ENCODE measurements at regions not wholly inside any gene's neighbourhood (a gene's known extent, or its start where the extent isn't known, plus 50 kb on each side); places are given as distances from the start of the nearest gene placed in this dataset.
A peak's percentile ranks its signal among the peaks of the same experiment; 100 is the strongest.

DNA sequence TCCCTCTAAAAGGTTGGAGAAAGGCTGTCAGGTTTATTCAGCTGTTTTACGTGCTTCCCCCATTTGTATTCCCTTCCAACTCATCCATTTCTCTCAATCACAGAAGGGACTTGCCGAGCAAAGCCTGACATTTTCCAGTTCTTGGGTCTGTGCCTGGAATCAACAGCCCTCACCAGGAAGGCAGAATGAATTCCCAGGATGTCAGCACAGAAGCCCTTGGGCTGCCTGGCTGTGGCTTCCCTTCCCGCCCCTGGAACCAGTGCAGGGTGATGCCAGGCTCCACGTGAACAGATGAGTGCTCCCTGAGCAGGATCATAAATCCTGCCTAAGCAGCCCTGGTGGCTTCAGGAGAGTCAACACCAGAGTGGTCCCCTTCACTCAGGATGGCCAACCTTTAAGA is 86.1 kb upstream of the CD83 start:
- no peak overlapping the region for H3K4me3 ChIP-seq
- intact Hi-C loops (cut with DNase I; ENCODE audit: low total_unique reads) = no loop called here
- H3K27ac ChIP-seq = no peak overlapping the region
- no peaks in the 10 kb centered on the region for H3K4me1 ChIP-seq
- no peaks in the 10 kb centered on the region for H3K36me3 ChIP-seq
- DNase-seq = peak in 1 of 2 donors; percentile 41
- H3K27me3 ChIP-seq = peaks cover 0 to 50% (median 0%) of the 10 kb centered on the region in 3 donors
- 50 to 68% (median 56%) methylated on average over 4 of the region's 4 CpGs for WGBS, 5 donors
- H3K9me3 ChIP-seq = no peaks in the 10 kb centered on the region
- no peak for TF ChIP-seq POLR2A (IDR thresholded peaks at IDR 0.05)
- no peak for TF ChIP-seq POLR2AphosphoS5 (IDR thresholded peaks at IDR 0.05)
- TF ChIP-seq, protein P1, sequence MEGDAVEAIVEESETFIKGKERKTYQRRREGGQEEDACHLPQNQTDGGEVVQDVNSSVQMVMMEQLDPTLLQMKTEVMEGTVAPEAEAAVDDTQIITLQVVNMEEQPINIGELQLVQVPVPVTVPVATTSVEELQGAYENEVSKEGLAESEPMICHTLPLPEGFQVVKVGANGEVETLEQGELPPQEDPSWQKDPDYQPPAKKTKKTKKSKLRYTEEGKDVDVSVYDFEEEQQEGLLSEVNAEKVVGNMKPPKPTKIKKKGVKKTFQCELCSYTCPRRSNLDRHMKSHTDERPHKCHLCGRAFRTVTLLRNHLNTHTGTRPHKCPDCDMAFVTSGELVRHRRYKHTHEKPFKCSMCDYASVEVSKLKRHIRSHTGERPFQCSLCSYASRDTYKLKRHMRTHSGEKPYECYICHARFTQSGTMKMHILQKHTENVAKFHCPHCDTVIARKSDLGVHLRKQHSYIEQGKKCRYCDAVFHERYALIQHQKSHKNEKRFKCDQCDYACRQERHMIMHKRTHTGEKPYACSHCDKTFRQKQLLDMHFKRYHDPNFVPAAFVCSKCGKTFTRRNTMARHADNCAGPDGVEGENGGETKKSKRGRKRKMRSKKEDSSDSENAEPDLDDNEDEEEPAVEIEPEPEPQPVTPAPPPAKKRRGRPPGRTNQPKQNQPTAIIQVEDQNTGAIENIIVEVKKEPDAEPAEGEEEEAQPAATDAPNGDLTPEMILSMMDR (IDR thresholded peaks at IDR 0.05) = no peak

DNA sequence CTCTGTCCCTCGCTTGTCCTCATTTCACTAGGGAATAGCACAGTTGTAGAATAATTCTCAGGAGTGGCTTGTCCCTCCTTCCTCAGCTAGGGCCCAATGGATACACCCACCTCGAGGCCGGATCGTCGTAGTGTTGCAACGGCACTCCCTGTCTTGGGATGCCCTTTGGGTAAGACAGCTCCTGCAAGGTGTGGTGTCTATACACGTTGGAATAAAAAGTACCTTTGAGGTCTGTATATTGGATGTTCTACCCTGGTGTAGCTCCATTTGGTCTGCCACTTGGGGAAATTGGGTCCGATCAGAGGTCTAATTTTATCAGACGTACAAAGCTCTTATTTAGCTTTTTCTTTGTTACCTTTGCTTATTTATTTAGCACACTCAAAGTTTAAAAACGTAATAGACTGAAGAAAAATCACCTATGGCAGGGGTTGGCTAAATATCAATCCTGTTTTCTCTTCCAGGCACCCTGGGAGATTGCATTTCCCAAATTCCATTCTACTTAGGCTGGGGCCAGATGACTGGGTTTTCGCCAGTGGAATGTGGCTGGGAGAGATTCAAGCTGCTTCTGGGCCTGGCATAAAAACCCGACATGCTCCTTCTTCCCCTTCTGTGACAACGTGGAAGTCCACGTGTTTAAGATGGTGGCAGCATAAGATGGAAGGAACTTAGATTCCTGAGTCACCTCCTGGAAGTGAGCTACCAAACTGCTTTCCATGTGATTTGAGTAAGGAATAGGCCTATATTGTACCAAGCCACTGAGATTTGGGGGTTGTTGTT is 82.3 kb upstream of the CD83 start:
- TF ChIP-seq EP300 (IDR thresholded peaks at IDR 0.05) (no peak), POLR2A (IDR thresholded peaks at IDR 0.05) (no peak), POLR2AphosphoS5 (IDR thresholded peaks at IDR 0.05) (no peak)
- TF ChIP-seq, protein P1 (IDR thresholded peaks at IDR 0.05) = no peak
- no peaks in the 10 kb centered on the region for H3K9me3 ChIP-seq
- 70 to 77% (median 74%) methylated on average over 14 of the region's 14 CpGs for WGBS, 5 donors
- H3K27ac ChIP-seq = no peak overlapping the region
- H3K27me3 ChIP-seq = peaks cover 0 to 41% (median 0%) of the 10 kb centered on the region in 3 donors
- DNase-seq = peak in 1 of 2 donors; percentile 29
- H3K4me3 ChIP-seq = no peak overlapping the region
- H3K4me1 ChIP-seq = no peaks in the 10 kb centered on the region
- no peaks in the 10 kb centered on the region for H3K36me3 ChIP-seq
- intact Hi-C loops (cut with DNase I; ENCODE audit: low total_unique reads) = no loop called here

DNA sequence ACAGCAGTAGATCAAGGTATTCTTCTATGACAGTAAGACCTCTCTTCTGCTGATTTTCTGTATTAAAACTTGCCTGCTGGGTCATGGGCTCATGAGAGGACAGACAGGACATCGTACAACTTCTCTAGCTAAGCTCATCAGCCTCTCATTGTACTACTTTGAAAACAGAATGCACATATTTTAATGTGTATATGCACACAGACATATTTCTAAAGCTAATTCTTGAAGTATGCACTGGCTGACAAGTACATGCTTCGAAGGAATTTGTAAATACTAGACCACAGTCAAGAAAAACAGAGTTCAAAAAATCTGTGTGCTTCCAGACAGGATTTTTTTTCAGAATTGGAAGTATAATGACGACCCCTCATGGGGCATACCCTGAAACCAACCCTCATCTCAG is 81.7 kb upstream of the CD83 start:
- Histone ChIP-seq H3K27ac (no peak overlapping the region), H3K36me3 (no peaks in the 10 kb centered on the region), H3K9me3 (no peaks in the 10 kb centered on the region), H3K4me1 (no peaks in the 10 kb centered on the region), H3K4me3 (no peak overlapping the region), H3K27me3 (peaks cover 0 to 41% (median 0%) of the 10 kb centered on the region in 3 donors)
- DNase-seq = no peak
- TF ChIP-seq EP300 (IDR thresholded peaks at IDR 0.05) (no peak), POLR2A (IDR thresholded peaks at IDR 0.05) (no peak), POLR2AphosphoS5 (IDR thresholded peaks at IDR 0.05) (no peak)
- TF ChIP-seq, protein P1 (IDR thresholded peaks at IDR 0.05) = no peak
- 70 to 79% (median 73%) methylated on average over 3 of the region's 3 CpGs for WGBS, 5 donors
- intact Hi-C loops (cut with DNase I; ENCODE audit: low total_unique reads) = no loop called here

DNA sequence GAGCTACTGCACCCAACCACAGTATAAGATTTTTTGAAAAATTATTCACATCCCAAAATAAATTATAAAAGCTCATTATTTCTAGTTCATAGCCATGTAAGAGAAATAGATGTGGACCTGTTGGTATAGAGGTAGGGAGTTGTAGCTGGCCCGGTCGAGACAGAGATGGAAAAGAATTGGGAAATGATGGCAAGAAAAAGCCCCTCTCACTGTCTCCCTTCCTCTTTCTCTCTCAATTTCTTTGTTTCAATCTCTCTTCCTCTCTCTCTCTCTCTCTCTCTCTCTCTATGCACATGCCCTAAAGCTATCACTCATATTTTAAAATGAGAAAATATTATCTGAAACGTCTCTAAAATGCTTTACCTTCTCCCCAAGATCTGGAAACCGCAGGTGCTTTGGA is 80.7 kb upstream of the CD83 start:
- WGBS, 5 donors = 71 to 82% (median 76%) methylated on average over 4 of the region's 4 CpGs
- no peak overlapping the region for H3K27ac ChIP-seq
- intact Hi-C loops (cut with DNase I; ENCODE audit: low total_unique reads) = no loop called here
- H3K36me3 ChIP-seq = no peaks in the 10 kb centered on the region
- DNase-seq = no peak
- H3K9me3 ChIP-seq = no peaks in the 10 kb centered on the region
- peaks cover 0 to 36% (median 0%) of the 10 kb centered on the region in 3 donors for H3K27me3 ChIP-seq
- TF ChIP-seq, protein P1 (IDR thresholded peaks at IDR 0.05) = no peak
- no peaks in the 10 kb centered on the region for H3K4me1 ChIP-seq
- H3K4me3 ChIP-seq = no peak overlapping the region

All from stomach (tissue), 8 donors.